ENCODE measurements at regions not wholly inside any gene's neighbourhood (a gene's known extent, or its start where the extent isn't known, plus 50 kb on each side); places are given as distances from the start of the nearest gene placed in this dataset.
"Not testable (repeated sequence)": the region's sequence is repeated elsewhere in the genome, so short reads cannot be mapped to it uniquely, and the experiment has no call there.

GRCh38 chr15:24764375-24765171 is 89.0 kb downstream of the NPAP1 start:
- H3K27ac ChIP-seq (ENCODE audit: low read length) = no peak overlapping the region
- no peaks in the 10 kb centered on the region for H3K9me3 ChIP-seq (ENCODE audit: control insufficient read depth in 2 of 2, low read length in 2 of 2)
- H3K4me3 ChIP-seq (ENCODE audit: low read length in 2 of 2) = no peak overlapping the region
- H3K4me1 ChIP-seq (ENCODE audit: control insufficient read depth, insufficient read depth, low read length) = no peaks in the 10 kb centered on the region
- no peaks in the 10 kb centered on the region for H3K36me3 ChIP-seq (ENCODE audit: control insufficient read depth in 2 of 2, insufficient read depth in 2 of 2, low read length in 2 of 2)
- H3K27me3 ChIP-seq (ENCODE audit: control insufficient read depth in 1 of 2, insufficient read depth in 2 of 2, low read length in 2 of 2) = no peaks in the 10 kb centered on the region
- no peak overlapping the region for H3K9ac ChIP-seq (ENCODE audit: low read length in 2 of 2)

- Histone ChIP-seq H3K27me3 (ENCODE audit: control insufficient read depth in 1 of 2, insufficient read depth in 2 of 2, low read length in 2 of 2) (no peaks in the 10 kb centered on the region), H3K4me1 (ENCODE audit: control insufficient read depth, insufficient read depth, low read length) (no peaks in the 10 kb centered on the region), H3K27ac (ENCODE audit: low read length) (no peak overlapping the region), H3K4me3 (ENCODE audit: low read length in 2 of 2) (no peak overlapping the region), H3K9me3 (ENCODE audit: control insufficient read depth in 2 of 2, low read length in 2 of 2) (no peaks in the 10 kb centered on the region), H3K9ac (ENCODE audit: low read length in 2 of 2) (no peak overlapping the region), H3K36me3 (ENCODE audit: control insufficient read depth in 2 of 2, insufficient read depth in 2 of 2, low read length in 2 of 2) (no peaks in the 10 kb centered on the region)
These were observed 91.0 kb downstream of the NPAP1 start for GRCh38 chr15:24766511-24767133.

GRCh38 chr15:24772266-24772665 is 96.7 kb downstream of the NPAP1 start:
- no peaks in the 10 kb centered on the region for H3K27me3 ChIP-seq (ENCODE audit: control insufficient read depth in 1 of 2, insufficient read depth in 2 of 2, low read length in 2 of 2)
- H3K9ac ChIP-seq (ENCODE audit: low read length in 2 of 2) = no peak overlapping the region
- no peak overlapping the region for H3K27ac ChIP-seq (ENCODE audit: low read length)
- peak overlapping the region; percentile 74 to 83 for H3K4me3 ChIP-seq (ENCODE audit: low read length in 2 of 2)
- peaks cover 6 to 10% of the 10 kb centered on the region in 2 donors for H3K9me3 ChIP-seq (ENCODE audit: control insufficient read depth in 2 of 2, low read length in 2 of 2)
- H3K4me1 ChIP-seq (ENCODE audit: control insufficient read depth, insufficient read depth, low read length) = no peaks in the 10 kb centered on the region
- H3K36me3 ChIP-seq (ENCODE audit: control insufficient read depth in 2 of 2, insufficient read depth in 2 of 2, low read length in 2 of 2) = no peaks in the 10 kb centered on the region

GRCh38 chr15:24772686-24773373 is 97.3 kb downstream of the NPAP1 start:
- H3K9me3 ChIP-seq (ENCODE audit: control insufficient read depth in 2 of 2, low read length in 2 of 2) = peaks cover 6 to 10% of the 10 kb centered on the region in 2 donors
- H3K36me3 ChIP-seq (ENCODE audit: control insufficient read depth in 2 of 2, insufficient read depth in 2 of 2, low read length in 2 of 2) = no peaks in the 10 kb centered on the region
- peak overlapping the region; percentile 2 for H3K27ac ChIP-seq (ENCODE audit: low read length)
- no peaks in the 10 kb centered on the region for H3K27me3 ChIP-seq (ENCODE audit: control insufficient read depth in 1 of 2, insufficient read depth in 2 of 2, low read length in 2 of 2)
- H3K4me3 ChIP-seq (ENCODE audit: low read length in 2 of 2) = peak overlapping the region; percentile 74 to 83
- H3K9ac ChIP-seq (ENCODE audit: low read length in 2 of 2) = peak overlapping the region; percentile 47 to 52
- no peaks in the 10 kb centered on the region for H3K4me1 ChIP-seq (ENCODE audit: control insufficient read depth, insufficient read depth, low read length)

- Histone ChIP-seq H3K27ac (ENCODE audit: low read length) (no peak overlapping the region), H3K27me3 (ENCODE audit: control insufficient read depth in 1 of 2, insufficient read depth in 2 of 2, low read length in 2 of 2) (no peaks in the 10 kb centered on the region), H3K36me3 (ENCODE audit: control insufficient read depth in 2 of 2, insufficient read depth in 2 of 2, low read length in 2 of 2) (no peaks in the 10 kb centered on the region), H3K9me3 (ENCODE audit: control insufficient read depth in 2 of 2, low read length in 2 of 2) (peaks cover 6 to 10% of the 10 kb centered on the region in 2 donors), H3K4me1 (ENCODE audit: control insufficient read depth, insufficient read depth, low read length) (no peaks in the 10 kb centered on the region), H3K9ac (ENCODE audit: low read length in 2 of 2) (no peak overlapping the region), H3K4me3 (ENCODE audit: low read length in 2 of 2) (no peak overlapping the region)
These were observed 101.7 kb downstream of the NPAP1 start for GRCh38 chr15:24777307-24777706.

GRCh38 chr15:24784506-24784905 is 108.9 kb downstream of the NPAP1 start:
- no peak overlapping the region for H3K9ac ChIP-seq (ENCODE audit: low read length in 2 of 2)
- no peaks in the 10 kb centered on the region for H3K27me3 ChIP-seq (ENCODE audit: control insufficient read depth in 1 of 2, insufficient read depth in 2 of 2, low read length in 2 of 2)

GRCh38 chr15:24786347-24786746 is 110.8 kb downstream of the NPAP1 start:
- H3K9me3 ChIP-seq (ENCODE audit: control insufficient read depth in 2 of 2, low read length in 2 of 2) = peaks cover 0 to 3% of the 10 kb centered on the region in 2 donors
- H3K9ac ChIP-seq (ENCODE audit: low read length in 2 of 2) = no peak overlapping the region
- no peak overlapping the region for H3K27ac ChIP-seq (ENCODE audit: low read length)
- no peaks in the 10 kb centered on the region for H3K36me3 ChIP-seq (ENCODE audit: control insufficient read depth in 2 of 2, insufficient read depth in 2 of 2, low read length in 2 of 2)
- no peak overlapping the region for H3K4me3 ChIP-seq (ENCODE audit: low read length in 2 of 2)
- no peaks in the 10 kb centered on the region for H3K4me1 ChIP-seq (ENCODE audit: control insufficient read depth, insufficient read depth, low read length)
- H3K27me3 ChIP-seq (ENCODE audit: control insufficient read depth in 1 of 2, insufficient read depth in 2 of 2, low read length in 2 of 2) = no peaks in the 10 kb centered on the region

More at GRCh38 chr15:24784506-24784905, 108.9 kb downstream of the NPAP1 start:
- no peaks in the 10 kb centered on the region for H3K36me3 ChIP-seq (ENCODE audit: control insufficient read depth in 2 of 2, insufficient read depth in 2 of 2, low read length in 2 of 2)
- H3K4me1 ChIP-seq (ENCODE audit: control insufficient read depth, insufficient read depth, low read length) = no peaks in the 10 kb centered on the region
- H3K27ac ChIP-seq (ENCODE audit: low read length) = no peak overlapping the region
- H3K9me3 ChIP-seq (ENCODE audit: control insufficient read depth in 2 of 2, low read length in 2 of 2) = peaks cover 0 to 3% of the 10 kb centered on the region in 2 donors
- H3K4me3 ChIP-seq (ENCODE audit: low read length in 2 of 2) = no peak overlapping the region

GRCh38 chr15:24802624-24803023 is 127.0 kb downstream of the NPAP1 start:
- not testable (repeated sequence) for H3K4me3 ChIP-seq (ENCODE audit: low read length in 2 of 2); H3K9me3 ChIP-seq (ENCODE audit: control insufficient read depth in 2 of 2, low read length in 2 of 2); H3K4me1 ChIP-seq (ENCODE audit: control insufficient read depth, insufficient read depth, low read length); H3K27me3 ChIP-seq (ENCODE audit: control insufficient read depth in 1 of 2, insufficient read depth in 2 of 2, low read length in 2 of 2); H3K36me3 ChIP-seq (ENCODE audit: control insufficient read depth in 2 of 2, insufficient read depth in 2 of 2, low read length in 2 of 2); H3K9ac ChIP-seq (ENCODE audit: low read length in 2 of 2); H3K27ac ChIP-seq (ENCODE audit: low read length)

GRCh38 chr15:24819680-24820079 is 135.1 kb upstream of the SNRPN start:
- Histone ChIP-seq H3K4me3 (ENCODE audit: low read length in 2 of 2) (no peak overlapping the region), H3K9ac (ENCODE audit: low read length in 2 of 2) (no peak overlapping the region), H3K27me3 (ENCODE audit: control insufficient read depth in 1 of 2, insufficient read depth in 2 of 2, low read length in 2 of 2) (peaks cover 0 to 2% of the 10 kb centered on the region in 2 donors), H3K36me3 (ENCODE audit: control insufficient read depth in 2 of 2, insufficient read depth in 2 of 2, low read length in 2 of 2) (no peaks in the 10 kb centered on the region), H3K4me1 (ENCODE audit: control insufficient read depth, insufficient read depth, low read length) (no peaks in the 10 kb centered on the region), H3K9me3 (ENCODE audit: control insufficient read depth in 2 of 2, low read length in 2 of 2) (peaks cover 0 to 3% of the 10 kb centered on the region in 2 donors), H3K27ac (ENCODE audit: low read length) (no peak overlapping the region)

- Histone ChIP-seq H3K9ac (ENCODE audit: low read length in 2 of 2) (no peak overlapping the region), H3K9me3 (ENCODE audit: control insufficient read depth in 2 of 2, low read length in 2 of 2) (peaks cover 3 to 5% of the 10 kb centered on the region in 2 donors), H3K36me3 (ENCODE audit: control insufficient read depth in 2 of 2, insufficient read depth in 2 of 2, low read length in 2 of 2) (no peaks in the 10 kb centered on the region), H3K27me3 (ENCODE audit: control insufficient read depth in 1 of 2, insufficient read depth in 2 of 2, low read length in 2 of 2) (peaks cover 0 to 2% of the 10 kb centered on the region in 2 donors), H3K27ac (ENCODE audit: low read length) (no peak overlapping the region), H3K4me3 (ENCODE audit: low read length in 2 of 2) (no peak overlapping the region), H3K4me1 (ENCODE audit: control insufficient read depth, insufficient read depth, low read length) (no peaks in the 10 kb centered on the region)
These were observed 131.3 kb upstream of the SNRPN start for GRCh38 chr15:24823473-24823872.
